ENCODE measurements at regions not wholly inside any gene's neighbourhood (a gene's known extent, or its start where the extent isn't known, plus 50 kb on each side); places are given as distances from the start of the nearest gene placed in this dataset.
"Not testable (repeated sequence)": the region's sequence is repeated elsewhere in the genome, so short reads cannot be mapped to it uniquely, and the experiment has no call there.

- Mint-ChIP-seq H3K4me3 (ENCODE audit: low read depth) (no peak overlapping the region), H3K27ac (no peak overlapping the region), H3K4me1 (ENCODE audit: low read depth) (no peaks in the 10 kb centered on the region), H3K9me3 (ENCODE audit: low read depth) (peaks cover 3% of the 10 kb centered on the region), H3K27me3 (no peaks in the 10 kb centered on the region), H3K36me3 (ENCODE audit: insufficient read depth) (no peaks in the 10 kb centered on the region)
- TF ChIP-seq CTCF (IDR thresholded peaks at IDR 0.05; ENCODE audit: unreplicated experiment): no peak
- no peak for DNase-seq (ENCODE audit: low spot score, unreplicated experiment)
Measured at GRCh38 chr7:9505516-9505915, 1072.1 kb downstream of the NXPH1 start.

- H3K9me3 Mint-ChIP-seq (ENCODE audit: low read depth): no peaks in the 10 kb centered on the region
Measured at GRCh38 chr7:9507290-9507689, 1073.9 kb downstream of the NXPH1 start.

GRCh38 chr7:9516662-9517061 is 1083.3 kb downstream of the NXPH1 start:
- H3K9me3 Mint-ChIP-seq (ENCODE audit: low read depth): no peaks in the 10 kb centered on the region
- H3K27ac Mint-ChIP-seq: no peak overlapping the region
- TF ChIP-seq CTCF (IDR thresholded peaks at IDR 0.05; ENCODE audit: unreplicated experiment): no peak

More at GRCh38 chr7:9507290-9507689, 1073.9 kb downstream of the NXPH1 start:
- Mint-ChIP-seq H3K36me3 (ENCODE audit: insufficient read depth) (no peaks in the 10 kb centered on the region), H3K27me3 (no peaks in the 10 kb centered on the region), H3K27ac (no peak overlapping the region), H3K4me1 (ENCODE audit: low read depth) (peaks cover 4% of the 10 kb centered on the region), H3K4me3 (ENCODE audit: low read depth) (no peak overlapping the region)
- no peak for DNase-seq (ENCODE audit: low spot score, unreplicated experiment)
- TF ChIP-seq CTCF (IDR thresholded peaks at IDR 0.05; ENCODE audit: unreplicated experiment): no peak

GRCh38 chr7:9523579-9523978 is 1090.2 kb downstream of the NXPH1 start:
- no peaks in the 10 kb centered on the region for H3K4me1 Mint-ChIP-seq (ENCODE audit: low read depth)
- no peak for DNase-seq (ENCODE audit: low spot score, unreplicated experiment)
- H3K4me3 Mint-ChIP-seq (ENCODE audit: low read depth): no peak overlapping the region
- H3K36me3 Mint-ChIP-seq (ENCODE audit: insufficient read depth): no peaks in the 10 kb centered on the region
- H3K9me3 Mint-ChIP-seq (ENCODE audit: low read depth): no peaks in the 10 kb centered on the region
- no peak overlapping the region for H3K27ac Mint-ChIP-seq
- TF ChIP-seq CTCF (IDR thresholded peaks at IDR 0.05; ENCODE audit: unreplicated experiment): no peak
- no peaks in the 10 kb centered on the region for H3K27me3 Mint-ChIP-seq

More at GRCh38 chr7:9516662-9517061, 1083.3 kb downstream of the NXPH1 start:
- no peaks in the 10 kb centered on the region for H3K27me3 Mint-ChIP-seq
- H3K36me3 Mint-ChIP-seq (ENCODE audit: insufficient read depth): no peaks in the 10 kb centered on the region
- DNase-seq (ENCODE audit: low spot score, unreplicated experiment): no peak
- peaks cover 4% of the 10 kb centered on the region for H3K4me1 Mint-ChIP-seq (ENCODE audit: low read depth)
- no peak overlapping the region for H3K4me3 Mint-ChIP-seq (ENCODE audit: low read depth)

GRCh38 chr7:9552431-9552830 is 1119.0 kb downstream of the NXPH1 start:
- not testable (repeated sequence) for H3K36me3 Mint-ChIP-seq (ENCODE audit: insufficient read depth); H3K27ac Mint-ChIP-seq; H3K9me3 Mint-ChIP-seq (ENCODE audit: low read depth); H3K27me3 Mint-ChIP-seq; H3K4me3 Mint-ChIP-seq (ENCODE audit: low read depth); DNase-seq (ENCODE audit: low spot score, unreplicated experiment); H3K4me1 Mint-ChIP-seq (ENCODE audit: low read depth)

GRCh38 chr7:9557853-9558252 is 1124.4 kb downstream of the NXPH1 start:
- Mint-ChIP-seq H3K9me3 (ENCODE audit: low read depth) (no peaks in the 10 kb centered on the region), H3K27me3 (no peaks in the 10 kb centered on the region), H3K36me3 (ENCODE audit: insufficient read depth) (no peaks in the 10 kb centered on the region), H3K4me3 (ENCODE audit: low read depth) (no peak overlapping the region), H3K27ac (no peak overlapping the region), H3K4me1 (ENCODE audit: low read depth) (no peaks in the 10 kb centered on the region)
- no peak for DNase-seq (ENCODE audit: low spot score, unreplicated experiment)
- TF ChIP-seq CTCF (IDR thresholded peaks at IDR 0.05; ENCODE audit: unreplicated experiment): no peak
